Esophagus squamous epithelium (tissue), 4 donors: ENCODE measurements at regions not wholly inside any gene's neighbourhood (a gene's known extent, or its start where the extent isn't known, plus 50 kb on each side); places are given as distances from the start of the nearest gene placed in this dataset.
"Not testable (repeated sequence)": the region's sequence is repeated elsewhere in the genome, so short reads cannot be mapped to it uniquely, and the experiment has no call there.

ENCODE experiments used
- CTCF ChIP-seq, 6 experiments: fragments of 450-650 bp in 4 of 6; fragments of 200-600 bp in 2 of 6; sonication (generic) in 2 of 6; IDR thresholded peaks; one replicate each; pipeline ENCODE4 v1.5.1; 2016 to 2019; ENCODE audit warnings: antibody characterized with exemption in 6 of 6, mild to moderate bottlenecking in 4 of 6, moderate library complexity in 4 of 6
- POLR2A ChIP-seq, 4 donors: fragments of 450-650 bp; IDR thresholded peaks; one replicate each; pipeline ENCODE4 v1.6.1; 2017; ENCODE audit warnings: antibody characterized with exemption in 4 of 4, mild to moderate bottlenecking in 4 of 4, moderate library complexity in 3 of 4

GRCh38 chr4:159939681-159940080 is 836.8 kb downstream of the RAPGEF2 start:
- not testable (repeated sequence) for TF ChIP-seq POLR2A, CTCF (IDR thresholded peaks at IDR 0.05)
